HepG2 (cell line): ENCODE measurements at regions not wholly inside any gene's neighbourhood (a gene's known extent, or its start where the extent isn't known, plus 50 kb on each side); places are given as distances from the start of the nearest gene placed in this dataset.
A peak's percentile ranks its signal among the peaks of the same experiment; 100 is the strongest.
"Not testable (repeated sequence)": the region's sequence is repeated elsewhere in the genome, so short reads cannot be mapped to it uniquely, and the experiment has no call there.

Experiments used
- ATAC-seq: fragments of 200-7000 bp; cut with Tn5 transposase; 3 replicates; pipeline ENCODE4 v1.9.1; 2020; ENCODE audit warnings: mild to moderate bottlenecking, moderate library complexity
- BruUV-seq: library from RNA; stranded (reverse); fragments of 400-500 nt; replicated peaks from 2 replicates; lab custom pipeline; 2021; lab: Mats Ljungman, UMichigan
- CTCF ChIA-PET: fragments of 300-600 bp; formaldehyde crosslinking; extraction: SDS; loops from one replicate; lab custom pipeline; 2021; ENCODE audit warnings: low total read pairs, inconsistent platforms, low intra/inter-chr PET ratio; lab: Yijun Ruan, JAX
- POLR2A ChIA-PET: fragments of 350-600 bp; sonication (Branson Sonifier 250); formaldehyde crosslinking; loops from one replicate; lab custom pipeline; 2020; ENCODE audit warnings: antibody characterized with exemption, inconsistent platforms; lab: Yijun Ruan, JAX
- DNase-seq: peaks from one replicate; pipeline ENCODE4 v3.0.0-alpha.2; 2015; ENCODE audit warnings: low spot score
- FAIRE-seq: peaks from 3 replicates; lab custom pipeline; 2011; peaks lifted over from hg19 to GRCh38; lab: Jason Lieb, UNC
- H2AFZ ChIP-seq: one replicate; pipeline ENCODE4 v1.6.1; 2011; ENCODE audit warnings: low read length, inconsistent platforms
- H3K27ac ChIP-seq: fragments of 300-600 bp; 3 replicates; pipeline ENCODE4 v1.8.0; 2011; ENCODE audit warnings: mixed run types, mild to moderate bottlenecking, mixed read lengths, low read length, inconsistent platforms; ENCODE audit not compliant: insufficient read depth; ENCODE audit errors: extremely low read length
- H3K27me3 ChIP-seq, 2 experiments: fragments of 200-600 bp in 1 of 2; 2 replicates in 1 of 2; 3 replicates in 1 of 2; pipeline versions ENCODE4 v1.6.0 to v1.8.0; 2011; ENCODE audit warnings: low read length in 2 of 2, mild to moderate bottlenecking in 2 of 2, moderate library complexity in 2 of 2, inconsistent platforms in 1 of 2; ENCODE audit not compliant: insufficient read depth in 2 of 2, control insufficient read depth in 1 of 2
- H3K36me3 ChIP-seq, 2 experiments: fragments of 200-600 bp in 1 of 2; replicated peaks in 1 of 2; 2 replicates in 1 of 2; 3 replicates in 1 of 2; pipeline versions ENCODE4 v1.5.1 to v1.8.0; 2011; ENCODE audit warnings: low read length in 2 of 2, inconsistent platforms in 1 of 2; ENCODE audit not compliant: insufficient read depth in 2 of 2, control insufficient read depth in 1 of 2
- H3K4me1 ChIP-seq: 2 replicates; pipeline ENCODE4 v1.5.1; 2012; ENCODE audit warnings: low read length, inconsistent platforms; ENCODE audit not compliant: insufficient read depth
- H3K4me2 ChIP-seq: 2 replicates; pipeline ENCODE4 v1.6.0; 2011; ENCODE audit warnings: low read depth, low read length, inconsistent platforms
- H3K4me3 ChIP-seq, 3 experiments: fragments of 200-600 bp in 1 of 3; sonication (generic), shearing (Covaris generic) in 1 of 3; replicated peaks in 1 of 3; 2 replicates each; pipeline ENCODE4 v1.5.1; 2011 to 2016; ENCODE audit warnings: low read length in 3 of 3, inconsistent platforms in 2 of 3, low read depth in 2 of 3, mild to moderate bottlenecking in 2 of 3, control low read depth in 1 of 3, mixed read lengths in 1 of 3; ENCODE audit not compliant: insufficient read depth in 1 of 3
- H3K79me2 ChIP-seq: one replicate; pipeline ENCODE4 v1.6.1; 2011; ENCODE audit warnings: low read length, inconsistent platforms; ENCODE audit not compliant: insufficient read depth
- H3K9ac ChIP-seq: 2 replicates; pipeline ENCODE4 v1.6.0; 2011; ENCODE audit warnings: mild to moderate bottlenecking, low read depth, low read length, inconsistent platforms; ENCODE audit not compliant: insufficient read depth
- H3K9me3 ChIP-seq: 2 replicates; pipeline ENCODE4 v1.5.1; 2012; ENCODE audit warnings: mild to moderate bottlenecking, low read length
- H4K20me1 ChIP-seq: 2 replicates; pipeline ENCODE4 v1.6.0; 2011; ENCODE audit warnings: inconsistent platforms, mild to moderate bottlenecking, low read length, moderate library complexity; ENCODE audit not compliant: insufficient read depth
- CREB1 ChIP-seq, 2 experiments: fragments of 450-650 bp in 1 of 2; IDR thresholded peaks; 2 replicates each; pipeline ENCODE4 v1.6.1; 2016 to 2017; ENCODE audit warnings: control low read depth in 1 of 2, mild to moderate bottlenecking in 1 of 2, missing compliant biosample characterization in 1 of 2, missing genetic modification characterization in 1 of 2
- SMAD1 ChIP-seq: sonication (generic); formaldehyde crosslinking; IDR thresholded peaks from 2 replicates; pipeline ENCODE4 v1.4.0; 2020; ENCODE audit warnings: missing genetic modification reagents, low read depth, mild to moderate bottlenecking, borderline replicate concordance
- WGBS: methylation state at CpG from one replicate; pipeline ENCODE4 v1.1.6; 2017; ENCODE audit warnings: low lambda C conversion rate; 5-methylcytosine and 5-hydroxymethylcytosine counted together
- in situ Hi-C: cut with HindIII; loops from 2 replicates; pipeline ENCODE4 v1.10.0; 2017; ENCODE audit warnings: low pct_unique_long_range_greater_than_20kb; ENCODE audit not compliant: extremely low pct_ligation_motif_present
- intact Hi-C: fragments of 100-400 bp; cut with micrococcal nuclease; formaldehyde crosslinking; loops from one replicate; pipeline ENCODE4 v1.10.0; 2022; ENCODE audit not compliant: unreplicated experiment
- TF ChIP-seq, protein P1 (sequence below): sonication (generic); formaldehyde crosslinking; IDR thresholded peaks from 2 replicates; pipeline ENCODE4 v1.5.1; 2020; ENCODE audit warnings: mild to moderate bottlenecking, missing genetic modification reagents, borderline replicate concordance

DNA sequence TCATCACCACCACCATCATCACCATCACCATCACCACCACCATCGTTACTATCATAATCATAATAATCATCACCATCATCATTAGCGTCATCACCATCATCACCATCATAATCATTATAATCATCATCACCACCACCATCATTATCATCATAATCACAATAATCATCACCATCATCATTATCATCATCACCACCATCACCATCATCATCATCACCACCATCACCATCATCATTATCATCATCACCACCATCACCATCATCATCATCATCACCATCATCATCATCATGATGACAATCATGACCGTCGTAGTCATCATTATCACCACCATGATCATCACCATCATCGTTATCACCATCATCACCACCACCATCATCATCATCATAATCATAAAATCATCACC is 349.9 kb downstream of the ADGRD1 start:
- peak; percentile 65; the same call in 1 of the 2 replicates for TF ChIP-seq CREB1 (IDR thresholded peaks at IDR 0.05)
- DNase-seq; FAIRE-seq; H3K4me1 ChIP-seq; H3K27me3 ChIP-seq; intact Hi-C loops; in situ Hi-C loops; H2AFZ ChIP-seq; CTCF ChIA-PET; H3K9ac ChIP-seq; H3K36me3 ChIP-seq; H3K9me3 ChIP-seq; BruUV-seq; ATAC-seq; H4K20me1 ChIP-seq; H3K79me2 ChIP-seq; POLR2A ChIA-PET; H3K27ac ChIP-seq; H3K4me3 ChIP-seq; H3K4me2 ChIP-seq; TF ChIP-seq CREB1 (CRISPR knock-in tag; IDR thresholded peaks at IDR 0.05): not testable (repeated sequence)
- WGBS, result 0% methylated on average over 2 of the region's 5 CpGs

- CTCF ChIA-PET, H3K4me3 ChIP-seq, FAIRE-seq, BruUV-seq, H3K27me3 ChIP-seq, H3K9ac ChIP-seq, H3K79me2 ChIP-seq, H3K9me3 ChIP-seq, DNase-seq, H3K36me3 ChIP-seq, H3K4me2 ChIP-seq, H2AFZ ChIP-seq, in situ Hi-C loops, intact Hi-C loops, H3K27ac ChIP-seq, ATAC-seq, H3K4me1 ChIP-seq, POLR2A ChIA-PET, H4K20me1 ChIP-seq: not testable (repeated sequence)
- no CpG with 5 or more reads among the region's 6 CpGs for WGBS
Measured at GRCh38 chr12:131304642-131305041, 350.9 kb downstream of the ADGRD1 start.

DNA sequence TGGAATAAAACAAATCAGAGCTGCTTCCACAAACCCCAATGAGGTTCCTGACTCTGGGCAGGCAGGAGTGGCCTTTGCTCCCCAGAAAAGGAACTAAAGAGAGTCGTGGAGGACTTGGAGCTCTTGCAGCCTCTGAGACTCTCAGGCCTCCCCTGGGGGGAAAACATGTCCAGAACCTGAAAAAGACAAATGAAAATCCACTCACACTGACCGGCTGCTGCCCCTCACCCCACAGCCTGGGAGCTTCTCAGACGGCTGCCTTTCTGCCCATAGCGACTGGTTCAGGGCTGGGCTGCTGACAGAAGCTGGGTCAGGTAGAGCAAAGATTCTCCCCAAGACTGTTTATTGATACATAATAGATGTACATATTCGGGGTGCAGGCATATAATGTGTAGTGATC is 356.0 kb downstream of the ADGRD1 start:
- FAIRE-seq (no peak), DNase-seq (no peak)
- Histone ChIP-seq H4K20me1 (peaks cover 2% of the 10 kb centered on the region; the same call in 1 of the 2 replicates), H3K9me3 (no peaks in the 10 kb centered on the region), H3K79me2 (no peaks in the 10 kb centered on the region), H3K4me1 (no peaks in the 10 kb centered on the region), H3K36me3 (no peaks in the 10 kb centered on the region), H3K9ac (no peak overlapping the region), H3K4me3 (no peak overlapping the region), H2AFZ (no peak overlapping the region), H3K27ac (no peak overlapping the region)
- ChIA-PET POLR2A (no interaction called here), CTCF (no interaction called here)
- 40% methylated on average over 5 of the region's 5 CpGs for WGBS
- intact Hi-C loops (no loop called here), in situ Hi-C loops (no loop called here)
- TF ChIP-seq SMAD1 (CRISPR knock-in tag), result no peak
- TF ChIP-seq, protein P1, sequence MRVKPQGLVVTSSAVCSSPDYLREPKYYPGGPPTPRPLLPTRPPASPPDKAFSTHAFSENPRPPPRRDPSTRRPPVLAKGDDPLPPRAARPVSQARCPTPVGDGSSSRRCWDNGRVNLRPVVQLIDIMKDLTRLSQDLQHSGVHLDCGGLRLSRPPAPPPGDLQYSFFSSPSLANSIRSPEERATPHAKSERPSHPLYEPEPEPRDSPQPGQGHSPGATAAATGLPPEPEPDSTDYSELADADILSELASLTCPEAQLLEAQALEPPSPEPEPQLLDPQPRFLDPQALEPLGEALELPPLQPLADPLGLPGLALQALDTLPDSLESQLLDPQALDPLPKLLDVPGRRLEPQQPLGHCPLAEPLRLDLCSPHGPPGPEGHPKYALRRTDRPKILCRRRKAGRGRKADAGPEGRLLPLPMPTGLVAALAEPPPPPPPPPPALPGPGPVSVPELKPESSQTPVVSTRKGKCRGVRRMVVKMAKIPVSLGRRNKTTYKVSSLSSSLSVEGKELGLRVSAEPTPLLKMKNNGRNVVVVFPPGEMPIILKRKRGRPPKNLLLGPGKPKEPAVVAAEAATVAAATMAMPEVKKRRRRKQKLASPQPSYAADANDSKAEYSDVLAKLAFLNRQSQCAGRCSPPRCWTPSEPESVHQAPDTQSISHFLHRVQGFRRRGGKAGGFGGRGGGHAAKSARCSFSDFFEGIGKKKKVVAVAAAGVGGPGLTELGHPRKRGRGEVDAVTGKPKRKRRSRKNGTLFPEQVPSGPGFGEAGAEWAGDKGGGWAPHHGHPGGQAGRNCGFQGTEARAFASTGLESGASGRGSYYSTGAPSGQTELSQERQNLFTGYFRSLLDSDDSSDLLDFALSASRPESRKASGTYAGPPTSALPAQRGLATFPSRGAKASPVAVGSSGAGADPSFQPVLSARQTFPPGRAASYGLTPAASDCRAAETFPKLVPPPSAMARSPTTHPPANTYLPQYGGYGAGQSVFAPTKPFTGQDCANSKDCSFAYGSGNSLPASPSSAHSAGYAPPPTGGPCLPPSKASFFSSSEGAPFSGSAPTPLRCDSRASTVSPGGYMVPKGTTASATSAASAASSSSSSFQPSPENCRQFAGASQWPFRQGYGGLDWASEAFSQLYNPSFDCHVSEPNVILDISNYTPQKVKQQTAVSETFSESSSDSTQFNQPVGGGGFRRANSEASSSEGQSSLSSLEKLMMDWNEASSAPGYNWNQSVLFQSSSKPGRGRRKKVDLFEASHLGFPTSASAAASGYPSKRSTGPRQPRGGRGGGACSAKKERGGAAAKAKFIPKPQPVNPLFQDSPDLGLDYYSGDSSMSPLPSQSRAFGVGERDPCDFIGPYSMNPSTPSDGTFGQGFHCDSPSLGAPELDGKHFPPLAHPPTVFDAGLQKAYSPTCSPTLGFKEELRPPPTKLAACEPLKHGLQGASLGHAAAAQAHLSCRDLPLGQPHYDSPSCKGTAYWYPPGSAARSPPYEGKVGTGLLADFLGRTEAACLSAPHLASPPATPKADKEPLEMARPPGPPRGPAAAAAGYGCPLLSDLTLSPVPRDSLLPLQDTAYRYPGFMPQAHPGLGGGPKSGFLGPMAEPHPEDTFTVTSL (CRISPR knock-in tag), result no peak
- TF ChIP-seq, all 625 proteins: peak for 0
- no TSS peak for BruUV-seq
- no peak for ATAC-seq
- Histone ChIP-seq H3K27me3 (peaks cover 0 to 5% of the 10 kb centered on the region in 2 experiments; a peak in 1 of 5 replicates), H3K4me2 (no peak overlapping the region)
